SK-N-SH treated with all-trans-retinoic acid at 6 μM for 48 hours (cell line): ENCODE measurements at regions not wholly inside any gene's neighbourhood (a gene's known extent, or its start where the extent isn't known, plus 50 kb on each side); places are given as distances from the start of the nearest gene placed in this dataset.

ENCODE experiments used
- BACH2 ChIP-seq: fragments of 250-450 bp; sonication (Bioruptor Pico); IDR thresholded peaks from 2 replicates; pipeline ENCODE4 v1.9.0; 2021; ENCODE audit warnings: mild to moderate bottlenecking, borderline replicate concordance
- CSDC2 ChIP-seq: fragments of 250-450 bp; sonication (Bioruptor Pico); IDR thresholded peaks from 2 replicates; pipeline ENCODE4 v1.5.0; 2020; ENCODE audit warnings: mild to moderate bottlenecking, moderate library complexity
- ESRRG ChIP-seq: fragments of 250-450 bp; sonication (Bioruptor Pico); IDR thresholded peaks from 2 replicates; pipeline ENCODE4 v1.6.1; 2021; ENCODE audit warnings: mild to moderate bottlenecking
- RARB ChIP-seq: fragments of 250-450 bp; sonication (Bioruptor Pico); IDR thresholded peaks from 2 replicates; pipeline ENCODE4 v1.8.0; 2021; ENCODE audit warnings: mild to moderate bottlenecking, moderate library complexity
- TCF4 ChIP-seq: fragments of 250-450 bp; sonication (Bioruptor Pico); IDR thresholded peaks from 2 replicates; pipeline ENCODE4 v1.8.0; 2021; ENCODE audit warnings: mild to moderate bottlenecking, moderate library complexity, borderline replicate concordance
- TOX ChIP-seq: fragments of 250-450 bp; sonication (Bioruptor Pico); IDR thresholded peaks from 2 replicates; pipeline ENCODE4 v1.8.0; 2021; ENCODE audit warnings: mild to moderate bottlenecking, moderate library complexity, borderline replicate concordance
- TF ChIP-seq, protein P1 (sequence below): fragments of 250-450 bp; sonication (Bioruptor Pico); IDR thresholded peaks from 2 replicates; pipeline ENCODE4 v1.8.0; 2020; ENCODE audit warnings: mild to moderate bottlenecking, moderate library complexity, borderline replicate concordance
- TF ChIP-seq, protein P2 (sequence below): fragments of 250-450 bp; sonication (Bioruptor Pico); IDR thresholded peaks from 2 replicates; pipeline ENCODE4 v1.5.1; 2020; ENCODE audit warnings: low read depth, mild to moderate bottlenecking, moderate library complexity
- TF ChIP-seq, protein P3 (sequence below): fragments of 250-450 bp; sonication (Bioruptor Pico); IDR thresholded peaks from 2 replicates; pipeline ENCODE4 v1.5.0; 2020; ENCODE audit warnings: mild to moderate bottlenecking, moderate library complexity

DNA sequence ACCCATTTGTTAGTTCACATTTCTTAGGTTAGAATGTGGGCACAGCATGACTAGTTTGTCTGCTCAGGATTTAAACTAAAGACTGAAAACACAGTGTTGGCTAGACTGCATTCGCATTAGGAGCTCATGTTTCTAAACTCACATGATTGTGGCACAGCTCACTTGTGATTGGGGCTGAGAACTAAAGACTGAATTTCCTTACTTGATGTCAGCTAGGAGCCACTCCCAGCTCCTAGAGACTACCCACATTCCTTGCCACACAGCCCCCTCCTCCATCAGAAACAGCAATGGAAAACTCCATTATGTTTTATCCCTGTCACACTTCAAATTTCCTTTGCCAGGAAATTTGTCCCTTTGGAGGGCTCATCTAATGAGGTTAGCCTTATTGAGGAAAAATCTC, 170.2 kb upstream of the NUDT6 start:
- no peak for TF ChIP-seq RARB
- no peak for TF ChIP-seq CSDC2 (CRISPR knock-in tag)
- no peak for TF ChIP-seq ESRRG (CRISPR knock-in tag)
- TF ChIP-seq, protein P1, sequence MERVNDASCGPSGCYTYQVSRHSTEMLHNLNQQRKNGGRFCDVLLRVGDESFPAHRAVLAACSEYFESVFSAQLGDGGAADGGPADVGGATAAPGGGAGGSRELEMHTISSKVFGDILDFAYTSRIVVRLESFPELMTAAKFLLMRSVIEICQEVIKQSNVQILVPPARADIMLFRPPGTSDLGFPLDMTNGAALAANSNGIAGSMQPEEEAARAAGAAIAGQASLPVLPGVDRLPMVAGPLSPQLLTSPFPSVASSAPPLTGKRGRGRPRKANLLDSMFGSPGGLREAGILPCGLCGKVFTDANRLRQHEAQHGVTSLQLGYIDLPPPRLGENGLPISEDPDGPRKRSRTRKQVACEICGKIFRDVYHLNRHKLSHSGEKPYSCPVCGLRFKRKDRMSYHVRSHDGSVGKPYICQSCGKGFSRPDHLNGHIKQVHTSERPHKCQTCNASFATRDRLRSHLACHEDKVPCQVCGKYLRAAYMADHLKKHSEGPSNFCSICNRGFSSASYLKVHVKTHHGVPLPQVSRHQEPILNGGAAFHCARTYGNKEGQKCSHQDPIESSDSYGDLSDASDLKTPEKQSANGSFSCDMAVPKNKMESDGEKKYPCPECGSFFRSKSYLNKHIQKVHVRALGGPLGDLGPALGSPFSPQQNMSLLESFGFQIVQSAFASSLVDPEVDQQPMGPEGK: no peak
- TF ChIP-seq, protein P2, sequence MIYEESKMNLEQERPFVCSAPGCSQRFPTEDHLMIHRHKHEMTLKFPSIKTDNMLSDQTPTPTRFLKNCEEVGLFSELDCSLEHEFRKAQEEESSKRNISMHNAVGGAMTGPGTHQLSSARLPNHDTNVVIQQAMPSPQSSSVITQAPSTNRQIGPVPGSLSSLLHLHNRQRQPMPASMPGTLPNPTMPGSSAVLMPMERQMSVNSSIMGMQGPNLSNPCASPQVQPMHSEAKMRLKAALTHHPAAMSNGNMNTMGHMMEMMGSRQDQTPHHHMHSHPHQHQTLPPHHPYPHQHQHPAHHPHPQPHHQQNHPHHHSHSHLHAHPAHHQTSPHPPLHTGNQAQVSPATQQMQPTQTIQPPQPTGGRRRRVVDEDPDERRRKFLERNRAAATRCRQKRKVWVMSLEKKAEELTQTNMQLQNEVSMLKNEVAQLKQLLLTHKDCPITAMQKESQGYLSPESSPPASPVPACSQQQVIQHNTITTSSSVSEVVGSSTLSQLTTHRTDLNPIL (CRISPR knock-in tag): no peak
- TF ChIP-seq BACH2: no peak
- TF ChIP-seq TCF4 (CRISPR knock-in tag): no peak
- TF ChIP-seq TOX (CRISPR knock-in tag): no peak
- TF ChIP-seq, protein P3, sequence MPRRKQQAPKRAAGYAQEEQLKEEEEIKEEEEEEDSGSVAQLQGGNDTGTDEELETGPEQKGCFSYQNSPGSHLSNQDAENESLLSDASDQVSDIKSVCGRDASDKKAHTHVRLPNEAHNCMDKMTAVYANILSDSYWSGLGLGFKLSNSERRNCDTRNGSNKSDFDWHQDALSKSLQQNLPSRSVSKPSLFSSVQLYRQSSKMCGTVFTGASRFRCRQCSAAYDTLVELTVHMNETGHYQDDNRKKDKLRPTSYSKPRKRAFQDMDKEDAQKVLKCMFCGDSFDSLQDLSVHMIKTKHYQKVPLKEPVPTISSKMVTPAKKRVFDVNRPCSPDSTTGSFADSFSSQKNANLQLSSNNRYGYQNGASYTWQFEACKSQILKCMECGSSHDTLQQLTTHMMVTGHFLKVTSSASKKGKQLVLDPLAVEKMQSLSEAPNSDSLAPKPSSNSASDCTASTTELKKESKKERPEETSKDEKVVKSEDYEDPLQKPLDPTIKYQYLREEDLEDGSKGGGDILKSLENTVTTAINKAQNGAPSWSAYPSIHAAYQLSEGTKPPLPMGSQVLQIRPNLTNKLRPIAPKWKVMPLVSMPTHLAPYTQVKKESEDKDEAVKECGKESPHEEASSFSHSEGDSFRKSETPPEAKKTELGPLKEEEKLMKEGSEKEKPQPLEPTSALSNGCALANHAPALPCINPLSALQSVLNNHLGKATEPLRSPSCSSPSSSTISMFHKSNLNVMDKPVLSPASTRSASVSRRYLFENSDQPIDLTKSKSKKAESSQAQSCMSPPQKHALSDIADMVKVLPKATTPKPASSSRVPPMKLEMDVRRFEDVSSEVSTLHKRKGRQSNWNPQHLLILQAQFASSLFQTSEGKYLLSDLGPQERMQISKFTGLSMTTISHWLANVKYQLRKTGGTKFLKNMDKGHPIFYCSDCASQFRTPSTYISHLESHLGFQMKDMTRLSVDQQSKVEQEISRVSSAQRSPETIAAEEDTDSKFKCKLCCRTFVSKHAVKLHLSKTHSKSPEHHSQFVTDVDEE (CRISPR knock-in tag): no peak
